Karpas-422 (cell line): ENCODE measurements at regions not wholly inside any gene's neighbourhood (a gene's known extent, or its start where the extent isn't known, plus 50 kb on each side); places are given as distances from the start of the nearest gene placed in this dataset.

Experiments
- DNase-seq: peaks from one replicate; pipeline ENCODE4 v3.0.0-alpha.2; 2015
- H2AFZ ChIP-seq: fragments of 200-600 bp; sonication (generic); 2 replicates; pipeline ENCODE4 v1.6.1; 2014; ENCODE audit warnings: antibody characterized with exemption, low read length, mixed read lengths
- H3K27ac ChIP-seq: fragments of 200-600 bp; sonication (generic); 2 replicates; pipeline ENCODE4 v1.5.1; 2014; ENCODE audit warnings: mild to moderate bottlenecking, low read length, moderate library complexity
- H3K27me3 ChIP-seq: fragments of 200-600 bp; sonication (generic); 2 replicates; pipeline ENCODE4 v1.6.1; 2014; ENCODE audit warnings: low read length, mixed read lengths
- H3K36me3 ChIP-seq: fragments of 200-600 bp; sonication (generic); 2 replicates; pipeline ENCODE4 v1.6.1; 2014; ENCODE audit warnings: low read length, mixed read lengths; ENCODE audit not compliant: insufficient read depth
- H3K4me1 ChIP-seq: fragments of 200-600 bp; sonication (generic); 2 replicates; pipeline ENCODE4 v1.6.1; 2014; ENCODE audit warnings: mild to moderate bottlenecking, low read length, mixed read lengths
- H3K4me2 ChIP-seq: fragments of 200-600 bp; sonication (generic); 2 replicates; pipeline ENCODE4 v1.6.1; 2014; ENCODE audit warnings: low read length, low read depth, mild to moderate bottlenecking; ENCODE audit not compliant: poor library complexity, severe bottlenecking
- H3K4me3 ChIP-seq: fragments of 200-600 bp; sonication (generic); 2 replicates; pipeline ENCODE4 v1.5.1; 2014; ENCODE audit warnings: mild to moderate bottlenecking, antibody characterized with exemption, low read length, mixed read lengths
- H3K79me2 ChIP-seq: fragments of 200-600 bp; sonication (generic); 2 replicates; pipeline ENCODE4 v1.6.1; 2014; ENCODE audit warnings: mild to moderate bottlenecking, low read length, mixed read lengths
- H3K9ac ChIP-seq: fragments of 200-600 bp; sonication (generic); 2 replicates; pipeline ENCODE4 v1.6.0; 2014; ENCODE audit warnings: low read length
- H3K9me2 ChIP-seq: fragments of 200-600 bp; sonication (generic), shearing (Covaris generic); replicated peaks from 2 replicates; pipeline ENCODE4 v1.6.0; 2014; ENCODE audit warnings: mild to moderate bottlenecking, low read length, moderate library complexity; ENCODE audit not compliant: insufficient read depth
- H3K9me3 ChIP-seq: fragments of 300-700, 200-600 bp; sonication (generic); 2 replicates; pipeline ENCODE4 v1.6.1; 2014; ENCODE audit warnings: low read length, mixed read lengths
- H4K20me1 ChIP-seq: fragments of 200-600 bp; sonication (generic); 2 replicates; pipeline ENCODE4 v1.6.1; 2014; ENCODE audit warnings: mild to moderate bottlenecking, antibody characterized with exemption, low read length, low read depth; ENCODE audit not compliant: insufficient read depth

DNA sequence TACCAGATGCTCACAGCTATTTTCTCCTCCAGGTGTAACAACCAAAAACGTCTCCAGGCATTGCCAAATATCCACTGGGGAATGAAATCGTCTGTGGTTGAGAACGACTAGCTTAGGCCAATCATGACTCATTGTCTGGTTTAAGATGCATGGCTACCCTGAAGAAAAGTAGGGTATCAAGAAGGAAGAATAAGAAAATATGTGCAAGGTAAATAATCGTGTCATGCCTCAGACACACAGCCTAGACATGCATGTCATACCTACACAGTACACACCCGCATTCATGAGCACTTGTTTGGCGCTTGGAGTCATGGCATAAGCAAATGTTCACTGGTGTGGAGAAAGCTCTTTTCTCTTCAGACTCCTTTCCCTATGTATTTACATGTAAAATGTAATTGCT, 745.7 kb downstream of the MAFB start:
- no peak for DNase-seq
- Histone ChIP-seq H3K27ac (no peak overlapping the region), H3K9ac (no peak overlapping the region), H3K9me3 (no peaks in the 10 kb centered on the region), H3K4me2 (no peak overlapping the region), H2AFZ (no peak overlapping the region), H3K4me3 (no peak overlapping the region), H3K27me3 (no peaks in the 10 kb centered on the region), H3K4me1 (peaks cover 55% of the 10 kb centered on the region), H3K9me2 (no peaks in the 10 kb centered on the region), H3K36me3 (no peaks in the 10 kb centered on the region), H3K79me2 (no peaks in the 10 kb centered on the region), H4K20me1 (no peaks in the 10 kb centered on the region)

DNA sequence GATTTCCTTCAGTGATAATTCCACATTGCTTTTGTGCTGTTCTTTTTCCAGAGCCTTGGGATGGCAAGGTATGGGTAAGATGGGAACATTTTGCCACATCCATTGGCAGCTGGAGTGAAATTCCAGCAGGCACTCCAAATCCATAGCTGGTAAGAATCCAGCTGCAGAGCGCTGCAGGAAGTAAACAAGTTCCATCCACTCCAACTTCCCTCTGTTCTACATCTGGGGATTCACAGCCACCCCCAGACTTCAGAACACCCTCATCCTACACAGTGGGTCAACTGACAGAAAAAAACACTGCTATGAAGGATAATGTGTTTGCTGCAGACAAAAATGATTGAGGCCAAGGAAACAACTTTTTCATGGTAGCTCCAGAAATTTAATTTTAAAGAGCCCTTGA, 747.8 kb downstream of the MAFB start:
- no peak for DNase-seq
- H3K79me2 ChIP-seq: no peaks in the 10 kb centered on the region
- no peak overlapping the region for H2AFZ ChIP-seq
- no peaks in the 10 kb centered on the region for H3K27me3 ChIP-seq
- no peaks in the 10 kb centered on the region for H3K9me3 ChIP-seq
- no peak overlapping the region for H3K4me3 ChIP-seq
- H3K27ac ChIP-seq: no peak overlapping the region
- peaks cover 72% of the 10 kb centered on the region for H3K4me1 ChIP-seq
- no peak overlapping the region for H3K9ac ChIP-seq
- H3K36me3 ChIP-seq: no peaks in the 10 kb centered on the region
- no peaks in the 10 kb centered on the region for H3K9me2 ChIP-seq
- no peaks in the 10 kb centered on the region for H4K20me1 ChIP-seq
- H3K4me2 ChIP-seq: no peak overlapping the region

DNA sequence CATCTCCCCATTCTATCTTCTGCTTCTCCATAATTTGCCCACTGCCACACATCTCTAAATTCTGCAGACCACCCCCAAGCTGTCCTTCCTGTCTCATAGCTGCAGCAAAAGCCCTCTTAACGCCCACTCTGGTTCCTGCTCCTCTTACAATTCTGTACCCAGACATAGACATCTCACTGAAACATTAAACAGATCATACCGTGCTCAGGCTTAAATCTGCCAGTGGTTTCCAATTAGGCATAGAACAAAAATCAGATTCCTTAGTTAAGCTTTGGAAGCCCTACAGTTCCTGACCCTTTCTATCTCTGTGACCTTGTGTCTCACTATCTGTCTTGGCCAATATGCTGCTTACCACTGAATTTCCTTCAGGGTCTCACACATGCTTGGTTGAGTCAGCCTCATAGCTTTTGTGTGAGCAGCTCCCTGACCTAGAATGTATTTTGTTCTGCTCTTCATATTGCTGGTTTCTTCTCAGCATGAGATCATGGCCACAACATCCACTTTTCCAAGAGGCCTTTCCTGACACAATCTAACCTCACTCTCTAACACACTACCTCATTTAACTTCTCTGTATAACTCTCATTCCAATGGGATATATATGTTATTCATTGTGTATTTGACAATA, 749.7 kb downstream of the MAFB start:
- no peaks in the 10 kb centered on the region for H3K9me2 ChIP-seq
- H3K4me2 ChIP-seq: no peak overlapping the region
- no peaks in the 10 kb centered on the region for H3K9me3 ChIP-seq
- H3K4me1 ChIP-seq: peaks cover 59% of the 10 kb centered on the region
- no peak overlapping the region for H3K9ac ChIP-seq
- H3K36me3 ChIP-seq: no peaks in the 10 kb centered on the region
- no peaks in the 10 kb centered on the region for H4K20me1 ChIP-seq
- no peak overlapping the region for H3K27ac ChIP-seq
- H2AFZ ChIP-seq: no peak overlapping the region
- DNase-seq: no peak
- no peaks in the 10 kb centered on the region for H3K27me3 ChIP-seq
- no peak overlapping the region for H3K4me3 ChIP-seq
- no peaks in the 10 kb centered on the region for H3K79me2 ChIP-seq

- H3K9ac ChIP-seq: no peak overlapping the region
- no peak overlapping the region for H3K4me2 ChIP-seq
- DNase-seq: no peak
- peaks cover 44% of the 10 kb centered on the region for H3K4me1 ChIP-seq
- no peak overlapping the region for H3K4me3 ChIP-seq
- no peaks in the 10 kb centered on the region; the same call in 1 of the 2 replicates for H3K9me3 ChIP-seq
- H3K79me2 ChIP-seq: no peaks in the 10 kb centered on the region
- H3K27me3 ChIP-seq: no peaks in the 10 kb centered on the region
- H3K9me2 ChIP-seq: no peaks in the 10 kb centered on the region
- no peaks in the 10 kb centered on the region for H4K20me1 ChIP-seq
- no peaks in the 10 kb centered on the region for H3K36me3 ChIP-seq
- H3K27ac ChIP-seq: no peak overlapping the region
- H2AFZ ChIP-seq: no peak overlapping the region
Observed at GRCh38 chr20:39936401-39936800, 752.6 kb downstream of the MAFB start.

- H3K9me2 ChIP-seq: no peaks in the 10 kb centered on the region
Observed at GRCh38 chr20:39935901-39936300, 753.1 kb downstream of the MAFB start.

GRCh38 chr20:39916236-39916765, 772.7 kb downstream of the MAFB start:
- no peaks in the 10 kb centered on the region for H3K36me3 ChIP-seq
- H3K9me2 ChIP-seq: no peaks in the 10 kb centered on the region
- no peak overlapping the region for H3K4me2 ChIP-seq
- H3K9me3 ChIP-seq: no peaks in the 10 kb centered on the region
- H3K27me3 ChIP-seq: 0 out of 2 replicates have a peak, but pooled peaks cover 2% of the 10 kb centered on the region
- no peak overlapping the region for H3K9ac ChIP-seq
- no peak overlapping the region for H3K27ac ChIP-seq
- H3K4me1 ChIP-seq: peaks cover 9% of the 10 kb centered on the region
- DNase-seq: no peak
- no peaks in the 10 kb centered on the region for H3K79me2 ChIP-seq
- no peak overlapping the region for H2AFZ ChIP-seq
- H4K20me1 ChIP-seq: no peaks in the 10 kb centered on the region
- H3K4me3 ChIP-seq: no peak overlapping the region

More at GRCh38 chr20:39935901-39936300, 753.1 kb downstream of the MAFB start:
- no peak for DNase-seq
- Histone ChIP-seq H3K4me2 (no peak overlapping the region), H3K27me3 (no peaks in the 10 kb centered on the region), H3K79me2 (no peaks in the 10 kb centered on the region), H3K27ac (no peak overlapping the region), H3K9me3 (no peaks in the 10 kb centered on the region; the same call in 1 of the 2 replicates), H3K9ac (no peak overlapping the region), H2AFZ (no peak overlapping the region), H3K36me3 (no peaks in the 10 kb centered on the region), H3K4me3 (no peak overlapping the region), H3K4me1 (peaks cover 39% of the 10 kb centered on the region), H4K20me1 (no peaks in the 10 kb centered on the region)

- Histone ChIP-seq H3K9me2 (no peaks in the 10 kb centered on the region), H3K9me3 (no peaks in the 10 kb centered on the region), H3K27me3 (0 out of 2 replicates have a peak, but pooled peaks cover 2% of the 10 kb centered on the region), H3K79me2 (no peaks in the 10 kb centered on the region), H3K9ac (no peak overlapping the region), H3K36me3 (no peaks in the 10 kb centered on the region), H3K4me3 (no peak overlapping the region), H3K4me1 (peaks cover 9% of the 10 kb centered on the region), H3K4me2 (no peak overlapping the region), H4K20me1 (no peaks in the 10 kb centered on the region), H3K27ac (no peak overlapping the region), H2AFZ (no peak overlapping the region)
- no peak for DNase-seq
Observed at GRCh38 chr20:39913274-39913673, 775.8 kb downstream of the MAFB start.

- H3K4me3 ChIP-seq: no peak overlapping the region
- H3K9me2 ChIP-seq: no peaks in the 10 kb centered on the region
- H3K27me3 ChIP-seq: 0 out of 2 replicates have a peak, but pooled peaks cover 2% of the 10 kb centered on the region
- H3K4me1 ChIP-seq: peaks cover 6% of the 10 kb centered on the region
- no peaks in the 10 kb centered on the region for H3K79me2 ChIP-seq
- no peaks in the 10 kb centered on the region for H3K36me3 ChIP-seq
- no peak overlapping the region for H2AFZ ChIP-seq
- no peak overlapping the region for H3K27ac ChIP-seq
- no peaks in the 10 kb centered on the region for H4K20me1 ChIP-seq
- H3K9me3 ChIP-seq: no peaks in the 10 kb centered on the region
- no peak overlapping the region for H3K9ac ChIP-seq
- no peak for DNase-seq
- no peak overlapping the region for H3K4me2 ChIP-seq
Observed at GRCh38 chr20:39911497-39911896, 777.5 kb downstream of the MAFB start.
